Parathyroid adenoma (tissue), 2 donors: ENCODE measurements at regions not wholly inside any gene's neighbourhood (a gene's known extent, or its start where the extent isn't known, plus 50 kb on each side); places are given as distances from the start of the nearest gene placed in this dataset.

Source experiments
- H2AFZ ChIP-seq: fragments of 300-600 bp; sonication (generic); one replicate; pipeline ENCODE4 v1.7.0; 2017; ENCODE audit warnings: antibody characterized with exemption, mild to moderate bottlenecking
- H3K27ac ChIP-seq: fragments of 300-600 bp; sonication (generic); one replicate; pipeline ENCODE4 v1.7.0; 2017
- H3K27me3 ChIP-seq: fragments of 300-600 bp; sonication (generic); one replicate; pipeline ENCODE4 v1.7.0; 2017; ENCODE audit warnings: low read length; ENCODE audit not compliant: control insufficient read depth, insufficient read depth
- H3K36me3 ChIP-seq: fragments of 300-600 bp; sonication (generic); one replicate; pipeline ENCODE4 v1.7.0; 2017; ENCODE audit warnings: low read length; ENCODE audit not compliant: control insufficient read depth, insufficient read depth
- H3K4me1 ChIP-seq: fragments of 300-600 bp; sonication (generic); one replicate; pipeline ENCODE4 v1.7.0; 2017; ENCODE audit warnings: control low read depth
- H3K4me2 ChIP-seq: fragments of 300-600 bp; sonication (generic); one replicate; pipeline ENCODE4 v1.7.0; 2017; ENCODE audit warnings: low read length
- H3K4me3 ChIP-seq: fragments of 300-600 bp; sonication (generic); one replicate; pipeline ENCODE4 v1.7.0; 2017; ENCODE audit warnings: low read depth, low read length
- H3K79me2 ChIP-seq: fragments of 300-600 bp; sonication (generic); one replicate; pipeline ENCODE4 v1.7.0; 2017; ENCODE audit warnings: control low read depth
- H3K9ac ChIP-seq: fragments of 300-600 bp; sonication (generic); one replicate; pipeline ENCODE4 v1.7.0; 2017; ENCODE audit warnings: mild to moderate bottlenecking
- H3K9me3 ChIP-seq: fragments of 300-600 bp; sonication (generic); one replicate; pipeline ENCODE4 v1.7.0; 2017; ENCODE audit warnings: low read length; ENCODE audit not compliant: control insufficient read depth
- TF ChIP-seq, protein P1 (sequence below): fragments of 300-600 bp; sonication (generic); IDR thresholded peaks from one replicate; pipeline ENCODE4 v1.7.0; 2017; ENCODE audit warnings: antibody characterized with exemption, mild to moderate bottlenecking
- donor health status: primary hyperparathyroidism.

DNA sequence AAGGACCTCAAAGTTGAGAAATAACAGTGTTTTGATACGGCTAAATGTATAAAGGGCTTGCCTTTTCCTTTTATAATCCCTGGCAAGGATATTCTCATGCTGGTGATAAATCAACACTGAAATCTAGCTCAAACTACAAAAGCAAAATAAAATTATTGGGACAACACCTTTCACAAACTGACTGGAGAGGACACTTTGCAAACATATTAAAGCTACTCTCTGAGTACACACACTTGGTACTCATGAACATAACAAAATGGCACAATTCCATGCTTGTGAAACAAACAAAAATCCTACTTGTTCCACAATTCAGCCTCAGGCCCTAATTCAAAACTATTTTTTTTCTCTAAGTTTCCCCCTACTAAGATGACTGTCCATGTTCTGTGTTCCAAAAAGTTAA is 305.8 kb downstream of the ETAA1 start:
- no peaks in the 10 kb centered on the region for H3K9me3 ChIP-seq
- TF ChIP-seq, protein P1, sequence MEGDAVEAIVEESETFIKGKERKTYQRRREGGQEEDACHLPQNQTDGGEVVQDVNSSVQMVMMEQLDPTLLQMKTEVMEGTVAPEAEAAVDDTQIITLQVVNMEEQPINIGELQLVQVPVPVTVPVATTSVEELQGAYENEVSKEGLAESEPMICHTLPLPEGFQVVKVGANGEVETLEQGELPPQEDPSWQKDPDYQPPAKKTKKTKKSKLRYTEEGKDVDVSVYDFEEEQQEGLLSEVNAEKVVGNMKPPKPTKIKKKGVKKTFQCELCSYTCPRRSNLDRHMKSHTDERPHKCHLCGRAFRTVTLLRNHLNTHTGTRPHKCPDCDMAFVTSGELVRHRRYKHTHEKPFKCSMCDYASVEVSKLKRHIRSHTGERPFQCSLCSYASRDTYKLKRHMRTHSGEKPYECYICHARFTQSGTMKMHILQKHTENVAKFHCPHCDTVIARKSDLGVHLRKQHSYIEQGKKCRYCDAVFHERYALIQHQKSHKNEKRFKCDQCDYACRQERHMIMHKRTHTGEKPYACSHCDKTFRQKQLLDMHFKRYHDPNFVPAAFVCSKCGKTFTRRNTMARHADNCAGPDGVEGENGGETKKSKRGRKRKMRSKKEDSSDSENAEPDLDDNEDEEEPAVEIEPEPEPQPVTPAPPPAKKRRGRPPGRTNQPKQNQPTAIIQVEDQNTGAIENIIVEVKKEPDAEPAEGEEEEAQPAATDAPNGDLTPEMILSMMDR: no peak

GRCh38 chr2:67706082-67706481 is 308.9 kb downstream of the ETAA1 start:
- TF ChIP-seq, protein P1: no peak
- Histone ChIP-seq H3K27ac (no peak overlapping the region), H3K27me3 (no peaks in the 10 kb centered on the region), H3K79me2 (no peaks in the 10 kb centered on the region), H3K9me3 (no peaks in the 10 kb centered on the region), H3K9ac (no peak overlapping the region), H3K4me2 (no peak overlapping the region), H3K4me1 (peaks cover 10% of the 10 kb centered on the region), H3K36me3 (no peaks in the 10 kb centered on the region), H2AFZ (no peak overlapping the region), H3K4me3 (no peak overlapping the region)

More for the DNA sequence above, 305.8 kb downstream of the ETAA1 start:
- Histone ChIP-seq H3K9ac (no peak overlapping the region), H2AFZ (no peak overlapping the region), H3K79me2 (no peaks in the 10 kb centered on the region), H3K4me2 (no peak overlapping the region), H3K4me1 (peaks cover 7% of the 10 kb centered on the region), H3K27me3 (no peaks in the 10 kb centered on the region), H3K36me3 (no peaks in the 10 kb centered on the region), H3K4me3 (no peak overlapping the region), H3K27ac (no peak overlapping the region)

GRCh38 chr2:67707896-67708295 is 310.8 kb downstream of the ETAA1 start:
- no peak overlapping the region for H3K27ac ChIP-seq
- H3K79me2 ChIP-seq: no peaks in the 10 kb centered on the region
- no peak overlapping the region for H3K9ac ChIP-seq
- H3K4me1 ChIP-seq: peaks cover 10% of the 10 kb centered on the region
- H3K36me3 ChIP-seq: no peaks in the 10 kb centered on the region
- H3K27me3 ChIP-seq: no peaks in the 10 kb centered on the region
- H2AFZ ChIP-seq: no peak overlapping the region
- no peak overlapping the region for H3K4me3 ChIP-seq
- TF ChIP-seq, protein P1: no peak
- H3K9me3 ChIP-seq: no peaks in the 10 kb centered on the region
- H3K4me2 ChIP-seq: no peak overlapping the region

- Histone ChIP-seq H3K27ac (no peak overlapping the region), H3K9me3 (no peaks in the 10 kb centered on the region), H3K4me1 (peaks cover 10% of the 10 kb centered on the region), H3K9ac (no peak overlapping the region), H3K4me2 (no peak overlapping the region), H3K4me3 (no peak overlapping the region), H3K79me2 (no peaks in the 10 kb centered on the region), H3K27me3 (no peaks in the 10 kb centered on the region), H3K36me3 (no peaks in the 10 kb centered on the region), H2AFZ (no peak overlapping the region)
- TF ChIP-seq, protein P1: no peak
Measured at GRCh38 chr2:67709835-67710234, 312.7 kb downstream of the ETAA1 start.

DNA sequence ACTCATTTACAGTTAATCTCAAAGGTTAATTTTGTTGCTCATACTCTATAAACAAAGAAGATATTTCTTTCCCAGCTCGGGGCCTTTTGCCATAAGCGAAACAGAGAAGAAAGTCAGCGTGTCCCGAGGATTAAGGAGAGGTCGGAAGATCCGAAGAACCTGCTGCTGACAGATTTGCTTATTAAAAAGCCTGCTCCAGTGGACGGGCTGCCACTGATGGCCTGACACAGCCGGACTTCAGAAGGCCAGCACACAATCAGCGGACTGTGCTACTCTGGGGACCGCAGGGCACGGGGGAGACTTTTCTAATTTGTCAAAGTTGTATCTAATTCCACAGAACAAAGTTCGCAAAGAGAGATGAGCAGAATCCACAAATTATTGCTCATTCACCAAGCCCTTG is 315.4 kb downstream of the ETAA1 start:
- H3K27ac ChIP-seq: no peak overlapping the region
- H3K79me2 ChIP-seq: no peaks in the 10 kb centered on the region
- H3K9ac ChIP-seq: no peak overlapping the region
- H3K4me2 ChIP-seq: no peak overlapping the region
- H3K36me3 ChIP-seq: no peaks in the 10 kb centered on the region
- H2AFZ ChIP-seq: no peak overlapping the region
- TF ChIP-seq, protein P1: no peak
- H3K4me3 ChIP-seq: no peak overlapping the region
- H3K4me1 ChIP-seq: peaks cover 10% of the 10 kb centered on the region
- H3K9me3 ChIP-seq: no peaks in the 10 kb centered on the region
- no peaks in the 10 kb centered on the region for H3K27me3 ChIP-seq
